Stimulated activated CD4-positive, alpha-beta T cell treated with anti-CD3 and anti-CD28 coated beads, Interleukin-15, amount 100 ng/mL, for 1 hour (primary cell): ENCODE measurements at regions not wholly inside any gene's neighbourhood (a gene's known extent, or its start where the extent isn't known, plus 50 kb on each side); places are given as distances from the start of the nearest gene placed in this dataset.

ENCODE experiments used
- DNase-seq, 2 donors: peaks; one replicate each; pipeline ENCODE4 v3.0.0-alpha.2; 2020; ENCODE audit warnings: low read depth in 1 of 2, low spot score in 1 of 2

DNA sequence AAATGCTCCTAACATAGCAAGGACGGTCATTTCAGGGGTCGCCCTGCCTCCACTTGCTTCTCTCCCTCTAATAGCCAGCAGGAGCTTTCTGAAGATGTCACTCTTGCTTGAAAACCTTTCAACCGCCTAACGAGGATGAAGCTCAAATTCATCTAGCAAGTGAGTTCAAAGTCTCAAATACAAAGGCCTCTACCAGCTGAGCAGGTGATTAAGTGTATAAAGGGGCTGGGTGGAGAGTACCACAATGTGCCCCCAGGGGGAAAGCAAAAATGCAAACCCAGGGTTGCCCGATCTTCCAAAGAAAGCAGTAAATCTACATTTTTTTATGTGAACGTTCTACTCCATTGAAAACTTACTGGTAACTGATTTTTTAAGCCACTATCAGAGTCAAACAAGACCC is 50.4 kb upstream of the GRIP2 start:
- no peak for DNase-seq

DNA sequence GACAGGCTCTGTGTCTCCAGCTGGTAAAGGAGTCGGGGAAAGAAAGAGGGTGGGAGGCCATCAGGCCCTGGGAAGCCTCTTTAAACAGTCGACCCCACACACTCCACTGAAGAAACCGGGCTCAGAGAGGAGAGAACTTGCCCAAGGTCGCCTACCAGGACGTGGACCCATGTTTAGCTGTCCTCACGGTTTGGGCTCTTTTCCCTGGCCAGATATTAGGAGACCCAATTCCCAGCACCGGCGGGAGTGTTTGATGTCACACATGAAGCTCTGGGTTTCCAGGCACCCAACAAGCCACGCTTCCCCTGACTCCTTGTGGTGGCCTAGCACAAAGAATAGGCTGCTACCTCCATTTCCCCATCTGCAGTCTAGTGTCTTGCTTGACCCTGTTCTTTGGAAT is 52.2 kb upstream of the GRIP2 start:
- no peak for DNase-seq

DNA sequence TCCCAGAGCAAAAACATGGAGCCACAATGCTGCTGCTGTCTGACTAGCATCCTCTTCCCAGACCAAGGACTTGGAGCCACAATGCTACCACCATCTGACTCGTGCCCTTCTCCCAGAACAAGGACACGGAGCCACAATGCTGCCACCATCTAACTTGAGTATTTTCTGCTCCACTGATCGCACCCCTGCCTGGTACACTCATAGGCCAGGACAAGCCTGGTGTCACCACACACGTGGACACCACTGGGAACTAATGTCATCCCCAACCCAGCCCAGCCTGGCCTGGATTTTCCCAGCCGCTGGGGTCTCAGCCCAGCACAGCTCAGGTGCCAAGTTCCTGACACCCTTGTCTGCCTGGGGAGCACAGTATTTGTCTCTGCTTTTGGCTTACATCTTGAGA is 52.7 kb upstream of the GRIP2 start:
- DNase-seq, result no peak

DNA sequence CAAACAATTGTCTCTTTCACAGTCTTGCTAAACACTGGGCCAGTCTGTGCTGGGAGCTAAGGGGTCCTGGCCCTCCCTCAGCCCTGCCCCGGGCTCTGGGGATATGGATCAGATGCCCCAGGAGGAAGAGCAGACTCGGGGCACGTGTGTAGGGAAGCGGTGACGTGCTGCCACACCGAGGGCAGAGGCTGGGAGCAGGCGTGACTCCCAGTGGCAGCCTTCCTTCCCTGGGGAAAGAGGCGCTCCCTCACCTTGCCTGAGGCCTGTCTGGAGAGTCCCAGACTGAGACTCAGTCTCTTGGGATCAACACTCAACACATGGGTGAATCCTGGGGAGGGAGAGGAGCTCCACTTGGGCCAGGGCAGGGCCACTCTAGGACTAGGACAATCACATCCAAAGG is 54.1 kb upstream of the GRIP2 start:
- no peak for DNase-seq

DNA sequence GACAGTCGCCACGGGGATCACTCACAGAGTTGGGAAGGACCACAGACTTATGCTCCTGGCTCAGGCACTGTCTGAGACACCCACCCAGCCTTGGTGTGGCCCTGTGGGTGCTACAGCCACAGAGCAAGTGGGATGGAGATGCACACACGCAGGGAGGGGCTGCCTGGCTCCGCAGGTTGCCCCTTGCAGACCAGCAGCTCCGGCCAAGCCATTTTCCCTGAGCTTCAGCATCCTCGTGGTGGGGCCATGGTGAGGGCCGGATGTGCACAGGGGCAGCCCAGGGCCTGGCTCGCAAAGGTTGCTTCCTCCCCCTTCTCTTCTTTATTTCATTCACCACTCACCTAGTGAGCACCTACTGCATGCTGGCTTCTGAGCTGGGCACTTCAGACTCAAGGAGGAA is 55.4 kb upstream of the GRIP2 start:
- no peak for DNase-seq

DNA sequence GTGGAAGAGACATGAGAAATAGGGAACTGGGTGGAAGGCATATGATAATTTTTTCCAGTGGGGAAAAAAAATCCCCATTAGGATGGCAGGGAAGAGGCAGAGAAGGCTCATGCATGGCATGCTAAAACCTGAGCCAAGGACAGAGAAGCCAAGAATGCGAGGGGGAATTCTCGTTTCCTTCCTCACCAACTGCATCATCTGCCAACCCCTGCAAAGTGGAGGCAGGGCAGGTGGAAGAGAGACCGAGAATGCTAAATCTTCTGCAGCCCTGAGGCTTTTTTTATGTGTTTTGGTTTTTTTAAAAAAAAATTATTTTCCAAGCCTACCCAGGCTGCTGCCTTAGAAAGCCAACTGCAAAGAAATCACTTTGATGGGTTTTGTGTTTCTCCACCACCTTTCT is 54.3 kb upstream of the CCDC174 start:
- DNase-seq, result no peak

DNA sequence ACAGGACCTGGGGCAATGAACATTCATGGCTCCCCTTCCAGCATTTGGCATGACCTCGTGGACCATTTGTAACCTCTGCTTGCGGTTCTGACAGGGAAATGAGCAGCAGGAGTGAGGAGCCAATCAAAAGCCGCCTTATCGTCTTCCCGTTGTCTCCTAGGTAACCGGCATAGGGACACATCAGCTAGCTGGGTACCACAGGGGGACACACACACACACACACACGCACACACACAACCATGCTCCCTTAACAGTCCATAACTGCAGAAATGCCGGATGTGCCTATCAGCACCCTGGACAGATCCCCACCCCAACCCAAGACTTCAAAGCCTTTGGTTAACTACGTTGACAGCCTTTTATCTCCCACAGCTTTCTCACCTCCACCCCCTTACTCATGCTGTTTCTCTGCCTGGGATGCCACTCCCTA is 53.4 kb upstream of the CCDC174 start:
- DNase-seq, result peak; percentile 17

DNA sequence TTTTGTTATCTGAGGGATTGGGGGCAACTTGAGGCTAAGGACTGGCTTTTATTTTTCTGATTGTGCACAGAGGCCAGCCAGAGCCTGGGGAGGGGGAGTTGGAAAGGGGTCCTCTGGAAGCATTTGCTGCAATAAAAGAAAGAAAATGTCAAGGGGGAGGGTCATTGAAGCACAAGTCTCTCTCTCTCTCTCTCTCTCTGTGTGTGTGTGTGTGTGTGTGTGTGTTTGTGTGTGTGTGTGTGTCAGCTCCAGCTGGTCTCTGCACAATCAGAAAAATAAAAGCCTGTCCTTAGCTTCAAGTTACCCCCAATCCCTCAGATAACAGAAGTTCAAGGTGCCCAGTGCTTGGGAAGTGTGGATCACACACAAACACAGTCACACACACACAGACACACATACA is 52.1 kb upstream of the CCDC174 start:
- DNase-seq, result no peak

DNA sequence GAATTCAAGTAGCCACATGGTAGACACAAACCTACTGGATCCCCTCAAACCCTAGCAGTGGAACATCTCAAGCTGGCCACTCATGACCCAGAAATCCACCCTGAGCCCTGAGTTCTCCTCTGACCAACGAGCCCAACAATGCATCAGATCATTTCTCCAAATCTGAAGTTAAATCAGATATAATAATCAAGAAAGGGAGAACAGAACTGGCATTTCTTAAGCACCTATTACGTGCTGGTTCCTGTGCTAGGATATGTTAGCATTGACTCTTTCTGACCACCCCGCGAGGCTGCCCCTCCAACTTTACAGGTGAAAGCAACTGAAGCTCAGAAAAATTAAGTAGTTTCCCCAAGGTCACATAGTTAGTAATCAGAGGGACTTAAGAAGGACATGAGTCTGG is 51.5 kb upstream of the CCDC174 start:
- no peak for DNase-seq

DNA sequence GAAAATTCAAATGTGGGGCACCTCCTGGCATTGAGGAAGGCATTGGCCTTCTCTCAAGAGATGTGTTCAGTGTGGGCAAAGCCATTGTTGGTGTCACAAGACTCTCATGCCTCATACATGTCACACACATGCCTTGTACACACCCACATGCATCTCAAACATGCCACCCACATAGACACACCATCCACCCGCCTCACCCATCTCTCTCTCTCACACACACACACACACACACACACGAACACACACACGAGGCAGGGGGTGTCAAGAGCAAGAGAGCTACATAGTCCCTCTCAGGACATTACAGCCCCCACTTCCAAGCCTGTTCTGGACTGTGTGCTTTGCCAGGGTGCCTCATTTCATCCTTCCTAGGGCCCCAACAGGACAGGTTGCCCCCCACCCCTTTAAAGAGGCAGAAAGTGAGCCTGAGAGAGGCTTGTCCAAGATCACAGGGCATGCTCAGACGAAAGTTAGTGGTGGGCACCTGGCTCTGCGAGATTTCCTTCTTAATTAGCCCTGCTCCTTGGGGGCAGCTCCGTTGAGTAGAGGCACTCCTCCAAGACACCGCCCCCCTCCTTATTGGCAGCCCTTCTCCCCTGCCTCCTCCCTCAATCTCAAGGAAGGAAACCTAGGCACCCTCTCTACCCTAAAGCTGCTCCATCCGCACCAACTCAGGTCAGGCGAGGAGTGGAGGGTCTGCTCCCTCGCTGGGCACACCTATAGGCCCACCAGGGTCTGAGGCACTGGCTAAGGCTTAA is 50.5 kb upstream of the CCDC174 start:
- DNase-seq, result no peak

DNA sequence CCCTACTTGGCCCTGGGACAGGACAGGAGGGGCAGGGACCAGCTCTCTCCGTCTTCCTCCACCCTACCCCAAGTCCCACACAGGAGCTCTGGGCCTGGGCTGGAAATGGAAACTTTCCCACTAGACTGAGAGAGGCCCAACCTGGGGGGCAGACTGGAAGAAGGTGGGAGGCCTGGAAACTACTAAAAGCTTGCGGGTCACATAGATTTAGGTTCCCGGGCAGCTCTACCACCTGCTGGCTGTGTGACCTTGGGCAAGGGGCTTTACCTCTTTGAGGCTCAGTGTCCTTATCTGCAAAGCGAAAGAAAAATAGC is 49.9 kb upstream of the CCDC174 start:
- DNase-seq, result no peak
